ES-I3 (cell line): ENCODE measurements at regions not wholly inside any gene's neighbourhood (a gene's known extent, or its start where the extent isn't known, plus 50 kb on each side); places are given as distances from the start of the nearest gene placed in this dataset.
"Not testable (repeated sequence)": the region's sequence is repeated elsewhere in the genome, so short reads cannot be mapped to it uniquely, and the experiment has no call there.

Experiments used
- H3K36me3 ChIP-seq: 2 replicates; pipeline ENCODE4 v1.6.1; 2013; ENCODE audit warnings: mild to moderate bottlenecking, low read length, control low read depth, moderate library complexity; ENCODE audit not compliant: insufficient read depth
- H3K4me1 ChIP-seq: 2 replicates; pipeline ENCODE4 v1.6.1; 2013; ENCODE audit warnings: mild to moderate bottlenecking, control low read depth, low read length; ENCODE audit not compliant: insufficient read depth
- H3K9ac ChIP-seq: 2 replicates; pipeline ENCODE4 v1.6.1; 2013; ENCODE audit warnings: low read depth, mild to moderate bottlenecking, low read length, moderate library complexity
- H3K9me3 ChIP-seq: 2 replicates; pipeline ENCODE4 v1.6.1; 2013; ENCODE audit warnings: mild to moderate bottlenecking, low read length, moderate library complexity; ENCODE audit not compliant: control insufficient read depth, insufficient read depth

- Histone ChIP-seq H3K4me1 (no peaks in the 10 kb centered on the region), H3K9ac (no peak overlapping the region), H3K36me3 (no peaks in the 10 kb centered on the region), H3K9me3 (0 out of 2 replicates have a peak, but pooled peaks cover 3% of the 10 kb centered on the region)
These were observed 1049.1 kb downstream of the BRD1 start for GRCh38 chr22:48778308-48779195.

GRCh38 chr22:48772286-48772907 lies 1055.3 kb downstream of the BRD1 start:
- H3K36me3 ChIP-seq = no peaks in the 10 kb centered on the region
- H3K4me1 ChIP-seq = no peaks in the 10 kb centered on the region
- H3K9ac ChIP-seq = no peak overlapping the region
- no peaks in the 10 kb centered on the region; the same call in 1 of the 2 replicates for H3K9me3 ChIP-seq

- no peaks in the 10 kb centered on the region for H3K36me3 ChIP-seq
- no peaks in the 10 kb centered on the region for H3K4me1 ChIP-seq
- H3K9ac ChIP-seq = no peak overlapping the region
- H3K9me3 ChIP-seq = no peaks in the 10 kb centered on the region; the same call in 1 of the 2 replicates
These were observed 1062.1 kb downstream of the BRD1 start for GRCh38 chr22:48765595-48765994.

- Histone ChIP-seq H3K9me3 (no peaks in the 10 kb centered on the region), H3K36me3 (no peaks in the 10 kb centered on the region), H3K9ac (no peak overlapping the region), H3K4me1 (no peaks in the 10 kb centered on the region)
These were observed 1066.1 kb downstream of the BRD1 start for GRCh38 chr22:48761546-48761945.

GRCh38 chr22:48760481-48761390 lies 1066.9 kb downstream of the BRD1 start:
- Histone ChIP-seq H3K9me3 (no peaks in the 10 kb centered on the region), H3K9ac (no peak overlapping the region), H3K36me3 (no peaks in the 10 kb centered on the region), H3K4me1 (no peaks in the 10 kb centered on the region)

- H3K4me1 ChIP-seq = no peaks in the 10 kb centered on the region
- no peak overlapping the region for H3K9ac ChIP-seq
- H3K9me3 ChIP-seq = no peaks in the 10 kb centered on the region
- H3K36me3 ChIP-seq = no peaks in the 10 kb centered on the region
These were observed 1068.5 kb downstream of the BRD1 start for GRCh38 chr22:48758881-48759875.

- no peaks in the 10 kb centered on the region for H3K4me1 ChIP-seq
- H3K9me3 ChIP-seq = no peaks in the 10 kb centered on the region
- no peak overlapping the region for H3K9ac ChIP-seq
- H3K36me3 ChIP-seq = no peaks in the 10 kb centered on the region
These were observed 1069.6 kb downstream of the BRD1 start for GRCh38 chr22:48757985-48758561.

- Histone ChIP-seq H3K9me3 (no peaks in the 10 kb centered on the region), H3K9ac (no peak overlapping the region), H3K4me1 (no peaks in the 10 kb centered on the region)
These were observed 1070.1 kb downstream of the BRD1 start for GRCh38 chr22:48757581-48757980.

GRCh38 chr22:48757135-48757534 lies 1070.5 kb downstream of the BRD1 start:
- not testable (repeated sequence) for H3K9me3 ChIP-seq, H3K36me3 ChIP-seq, H3K4me1 ChIP-seq, H3K9ac ChIP-seq

More at GRCh38 chr22:48757581-48757980, 1070.1 kb downstream of the BRD1 start:
- no peaks in the 10 kb centered on the region for H3K36me3 ChIP-seq

GRCh38 chr22:48756146-48757111 lies 1071.2 kb downstream of the BRD1 start:
- no peaks in the 10 kb centered on the region for H3K36me3 ChIP-seq
- no peaks in the 10 kb centered on the region for H3K4me1 ChIP-seq
- H3K9me3 ChIP-seq = no peaks in the 10 kb centered on the region
- no peak overlapping the region for H3K9ac ChIP-seq

GRCh38 chr22:48755059-48755949 lies 1072.4 kb downstream of the BRD1 start:
- no peaks in the 10 kb centered on the region for H3K9me3 ChIP-seq
- no peaks in the 10 kb centered on the region for H3K36me3 ChIP-seq
- H3K4me1 ChIP-seq = no peaks in the 10 kb centered on the region
- H3K9ac ChIP-seq = no peak overlapping the region
